ENCODE measurements at regions not wholly inside any gene's neighbourhood (a gene's known extent, or its start where the extent isn't known, plus 50 kb on each side); places are given as distances from the start of the nearest gene placed in this dataset.

- H3K27me3 ChIP-seq (ENCODE audit: insufficient read depth in 3 of 3, low read length in 2 of 3): no peaks in the 10 kb centered on the region
- ATAC-seq (no peak), DNase-seq (no peak)
- H3K4me1 ChIP-seq: no peaks in the 10 kb centered on the region
- 76 to 85% (median 80%) methylated on average over 5 of the region's 5 CpGs for WGBS, 3 donors
- no peak overlapping the region for H3K27ac ChIP-seq
- no peaks in the 10 kb centered on the region for H3K9me3 ChIP-seq
- TF ChIP-seq CTCF (IDR thresholded peaks at IDR 0.05): no peak
- intact Hi-C loops (cut with DNase I): no loop called here
- no peak overlapping the region for H3K4me3 ChIP-seq
- H3K36me3 ChIP-seq (ENCODE audit: insufficient read depth in 1 of 2, low read depth in 1 of 2): no peaks in the 10 kb centered on the region
Measured at GRCh38 chr6:92362404-92362803, 1057.0 kb downstream of the EPHA7 start.

GRCh38 chr6:92361990-92362389 lies 1057.4 kb downstream of the EPHA7 start:
- WGBS, 3 donors: 87 to 90% (median 90%) methylated on average over 9 of the region's 9 CpGs

GRCh38 chr6:92354270-92354829 lies 1065.0 kb downstream of the EPHA7 start:
- no peak for TF ChIP-seq CTCF (IDR thresholded peaks at IDR 0.05)
- no peak for DNase-seq
- H3K36me3 ChIP-seq (ENCODE audit: insufficient read depth in 1 of 2, low read depth in 1 of 2): no peaks in the 10 kb centered on the region
- no peaks in the 10 kb centered on the region for H3K9me3 ChIP-seq
- 65 to 82% (median 72%) methylated on average over 2 of the region's 2 CpGs for WGBS, 3 donors
- no peak overlapping the region for H3K4me3 ChIP-seq
- no peaks in the 10 kb centered on the region for H3K27me3 ChIP-seq (ENCODE audit: insufficient read depth in 3 of 3, low read length in 2 of 3)
- no peak overlapping the region for H3K27ac ChIP-seq
- no peaks in the 10 kb centered on the region for H3K4me1 ChIP-seq
- no peak for ATAC-seq
- intact Hi-C loops (cut with DNase I): no loop called here

More at GRCh38 chr6:92361990-92362389, 1057.4 kb downstream of the EPHA7 start:
- Histone ChIP-seq H3K36me3 (ENCODE audit: insufficient read depth in 1 of 2, low read depth in 1 of 2) (no peaks in the 10 kb centered on the region), H3K4me3 (no peak overlapping the region), H3K27ac (no peak overlapping the region), H3K9me3 (no peaks in the 10 kb centered on the region), H3K27me3 (ENCODE audit: insufficient read depth in 3 of 3, low read length in 2 of 3) (no peaks in the 10 kb centered on the region), H3K4me1 (no peaks in the 10 kb centered on the region)
- intact Hi-C loops (cut with DNase I): no loop called here
- ATAC-seq (no peak), DNase-seq (no peak)
- TF ChIP-seq CTCF (IDR thresholded peaks at IDR 0.05): no peak

DNA sequence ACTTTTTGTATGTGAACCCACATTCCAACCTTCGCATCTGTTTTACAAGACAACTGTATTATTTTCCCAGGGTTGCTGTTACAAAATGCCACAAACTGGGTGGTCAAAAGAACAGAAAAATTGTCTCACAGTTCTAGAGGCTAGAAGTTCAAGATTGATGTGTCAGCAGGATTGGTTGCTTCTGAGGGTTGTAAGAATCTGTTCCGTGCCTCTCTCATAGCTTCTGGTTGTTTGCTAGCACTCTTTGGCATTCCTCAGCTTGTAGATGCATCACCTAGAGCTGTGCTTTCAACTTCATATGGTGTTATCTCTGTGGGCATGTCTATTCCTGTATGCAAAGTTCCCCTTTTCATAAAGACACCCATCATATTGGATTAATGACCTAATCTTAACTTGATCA lies 1067.2 kb downstream of the EPHA7 start:
- intact Hi-C loops (cut with DNase I): no loop called here
- H3K4me1 ChIP-seq: no peaks in the 10 kb centered on the region
- no peaks in the 10 kb centered on the region for H3K9me3 ChIP-seq
- TF ChIP-seq CTCF (IDR thresholded peaks at IDR 0.05): no peak
- DNase-seq: no peak
- no peaks in the 10 kb centered on the region for H3K36me3 ChIP-seq (ENCODE audit: insufficient read depth in 1 of 2, low read depth in 1 of 2)
- no peaks in the 10 kb centered on the region for H3K27me3 ChIP-seq (ENCODE audit: insufficient read depth in 3 of 3, low read length in 2 of 3)
- WGBS, 3 donors: 71 to 93% (median 88%) methylated on average over 2 of the region's 2 CpGs
- ATAC-seq: no peak
- no peak overlapping the region for H3K27ac ChIP-seq
- no peak overlapping the region for H3K4me3 ChIP-seq

DNA sequence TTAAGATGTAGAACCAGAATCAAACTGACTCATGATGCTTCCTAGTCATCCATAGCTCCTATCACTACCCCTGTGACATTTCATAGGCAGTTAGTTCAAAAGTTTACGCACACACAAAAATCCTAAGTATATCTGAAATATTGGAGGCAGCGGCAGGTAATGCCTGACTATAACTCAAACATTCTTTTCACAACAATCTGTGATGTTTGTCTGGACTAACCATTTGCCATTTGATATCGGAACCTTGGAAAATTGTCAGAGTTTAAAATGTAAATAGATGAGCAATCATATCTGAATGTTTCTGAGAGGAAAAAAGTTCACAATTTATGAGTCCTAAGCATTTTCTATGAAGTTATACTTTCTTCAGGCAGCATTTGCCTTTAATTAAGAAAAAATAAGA lies 1078.2 kb downstream of the EPHA7 start:
- no peak for TF ChIP-seq CTCF (IDR thresholded peaks at IDR 0.05)
- Histone ChIP-seq H3K4me1 (no peaks in the 10 kb centered on the region), H3K36me3 (ENCODE audit: insufficient read depth in 1 of 2, low read depth in 1 of 2) (no peaks in the 10 kb centered on the region), H3K9me3 (no peaks in the 10 kb centered on the region), H3K27me3 (ENCODE audit: insufficient read depth in 3 of 3, low read length in 2 of 3) (no peaks in the 10 kb centered on the region), H3K4me3 (no peak overlapping the region), H3K27ac (no peak overlapping the region)
- ATAC-seq (no peak), DNase-seq (no peak)
- WGBS, 3 donors: 89 to 95% (median 92%) methylated on average over 3 of the region's 3 CpGs
- intact Hi-C loops (cut with DNase I): no loop called here
